ENCODE measurements at regions not wholly inside any gene's neighbourhood (a gene's known extent, or its start where the extent isn't known, plus 50 kb on each side); places are given as distances from the start of the nearest gene placed in this dataset.

DNA sequence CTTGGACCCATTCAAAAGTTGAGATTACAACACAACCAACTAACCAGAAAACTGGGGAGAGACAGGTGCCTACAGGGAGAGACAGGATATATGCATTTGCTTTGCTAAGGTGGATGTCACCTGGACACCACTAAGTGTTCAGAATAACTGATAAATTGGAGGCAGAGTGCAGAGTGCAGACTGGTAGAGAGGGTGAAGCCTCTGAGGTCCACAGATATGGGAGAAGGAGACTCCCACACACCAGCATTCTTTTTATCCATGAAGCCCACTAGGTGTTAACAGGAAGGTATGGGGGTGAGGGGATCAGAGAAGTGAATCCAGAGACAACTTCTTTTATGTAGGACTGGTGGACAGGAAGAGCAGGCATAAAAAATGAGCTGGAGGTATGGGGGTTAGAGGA, 1310.0 kb upstream of the ZEB2 start:
- TF ChIP-seq POLR2A (IDR thresholded peaks at IDR 0.05) (no peak), POLR2AphosphoS5 (IDR thresholded peaks at IDR 0.05) (no peak)
- TF ChIP-seq, protein P1, sequence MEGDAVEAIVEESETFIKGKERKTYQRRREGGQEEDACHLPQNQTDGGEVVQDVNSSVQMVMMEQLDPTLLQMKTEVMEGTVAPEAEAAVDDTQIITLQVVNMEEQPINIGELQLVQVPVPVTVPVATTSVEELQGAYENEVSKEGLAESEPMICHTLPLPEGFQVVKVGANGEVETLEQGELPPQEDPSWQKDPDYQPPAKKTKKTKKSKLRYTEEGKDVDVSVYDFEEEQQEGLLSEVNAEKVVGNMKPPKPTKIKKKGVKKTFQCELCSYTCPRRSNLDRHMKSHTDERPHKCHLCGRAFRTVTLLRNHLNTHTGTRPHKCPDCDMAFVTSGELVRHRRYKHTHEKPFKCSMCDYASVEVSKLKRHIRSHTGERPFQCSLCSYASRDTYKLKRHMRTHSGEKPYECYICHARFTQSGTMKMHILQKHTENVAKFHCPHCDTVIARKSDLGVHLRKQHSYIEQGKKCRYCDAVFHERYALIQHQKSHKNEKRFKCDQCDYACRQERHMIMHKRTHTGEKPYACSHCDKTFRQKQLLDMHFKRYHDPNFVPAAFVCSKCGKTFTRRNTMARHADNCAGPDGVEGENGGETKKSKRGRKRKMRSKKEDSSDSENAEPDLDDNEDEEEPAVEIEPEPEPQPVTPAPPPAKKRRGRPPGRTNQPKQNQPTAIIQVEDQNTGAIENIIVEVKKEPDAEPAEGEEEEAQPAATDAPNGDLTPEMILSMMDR (IDR thresholded peaks at IDR 0.05): no peak
